GM10266 (cell line): ENCODE measurements at regions not wholly inside any gene's neighbourhood (a gene's known extent, or its start where the extent isn't known, plus 50 kb on each side); places are given as distances from the start of the nearest gene placed in this dataset.
"Not testable (repeated sequence)": the region's sequence is repeated elsewhere in the genome, so short reads cannot be mapped to it uniquely, and the experiment has no call there.

Experiments
- DNase-seq: peaks from one replicate; pipeline ENCODE4 v3.0.0; 2012; ENCODE audit errors: extremely low spot score
- TF ChIP-seq, protein P1 (sequence below): IDR thresholded peaks from 2 replicates; pipeline ENCODE4 v1.5.1; 2012; ENCODE audit warnings: mild to moderate bottlenecking, low read depth; ENCODE audit not compliant: control insufficient read depth, insufficient read depth; ENCODE audit errors: missing control alignments

GRCh38 chr10:62694537-62695126, 109.9 kb upstream of the ADO start:
- DNase-seq, result no peak
- TF ChIP-seq, protein P1, sequence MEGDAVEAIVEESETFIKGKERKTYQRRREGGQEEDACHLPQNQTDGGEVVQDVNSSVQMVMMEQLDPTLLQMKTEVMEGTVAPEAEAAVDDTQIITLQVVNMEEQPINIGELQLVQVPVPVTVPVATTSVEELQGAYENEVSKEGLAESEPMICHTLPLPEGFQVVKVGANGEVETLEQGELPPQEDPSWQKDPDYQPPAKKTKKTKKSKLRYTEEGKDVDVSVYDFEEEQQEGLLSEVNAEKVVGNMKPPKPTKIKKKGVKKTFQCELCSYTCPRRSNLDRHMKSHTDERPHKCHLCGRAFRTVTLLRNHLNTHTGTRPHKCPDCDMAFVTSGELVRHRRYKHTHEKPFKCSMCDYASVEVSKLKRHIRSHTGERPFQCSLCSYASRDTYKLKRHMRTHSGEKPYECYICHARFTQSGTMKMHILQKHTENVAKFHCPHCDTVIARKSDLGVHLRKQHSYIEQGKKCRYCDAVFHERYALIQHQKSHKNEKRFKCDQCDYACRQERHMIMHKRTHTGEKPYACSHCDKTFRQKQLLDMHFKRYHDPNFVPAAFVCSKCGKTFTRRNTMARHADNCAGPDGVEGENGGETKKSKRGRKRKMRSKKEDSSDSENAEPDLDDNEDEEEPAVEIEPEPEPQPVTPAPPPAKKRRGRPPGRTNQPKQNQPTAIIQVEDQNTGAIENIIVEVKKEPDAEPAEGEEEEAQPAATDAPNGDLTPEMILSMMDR, result no peak

DNA sequence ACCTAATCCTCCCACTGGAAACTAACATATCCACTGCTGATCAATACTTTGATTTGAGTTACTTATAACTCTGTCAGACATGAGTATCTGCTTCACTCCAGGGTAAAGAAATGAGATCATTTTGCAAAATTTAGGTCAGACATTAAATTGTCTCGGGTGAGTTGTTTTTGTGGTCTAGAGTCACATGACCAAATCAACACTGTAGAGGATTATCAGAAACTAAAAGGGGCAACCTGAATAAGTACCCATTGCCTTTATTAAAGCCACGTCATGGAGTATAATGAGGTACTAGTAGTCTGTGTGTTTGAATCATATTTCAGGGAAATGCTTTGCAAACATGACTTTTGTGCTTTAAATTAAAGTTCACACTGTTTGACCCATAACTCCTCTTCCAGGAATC, 107.7 kb upstream of the ADO start:
- TF ChIP-seq, protein P1, result no peak
- no peak for DNase-seq

DNA sequence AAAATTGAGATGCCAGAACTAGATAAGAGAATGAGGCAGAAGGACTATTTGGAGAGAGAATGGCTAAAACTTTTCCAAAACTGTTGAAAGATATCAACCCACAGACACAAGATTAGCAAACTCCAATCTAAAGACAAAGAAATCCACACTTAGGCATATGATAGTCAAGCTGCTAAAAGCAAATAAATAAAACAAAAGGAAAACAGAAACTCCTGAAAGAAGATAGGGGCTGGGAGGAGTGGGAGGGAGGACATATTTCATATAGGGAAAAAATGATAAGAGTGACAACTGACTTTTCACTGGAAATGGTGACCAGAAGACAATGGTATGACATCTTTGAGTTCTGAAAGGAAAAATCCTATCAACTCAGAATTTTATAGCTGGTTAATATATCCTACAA, 105.4 kb upstream of the ADO start:
- TF ChIP-seq, protein P1, result no peak
- DNase-seq, result no peak

- DNase-seq, result not testable (repeated sequence)
Measured at GRCh38 chr10:62704121-62704520, 100.4 kb upstream of the ADO start.

DNA sequence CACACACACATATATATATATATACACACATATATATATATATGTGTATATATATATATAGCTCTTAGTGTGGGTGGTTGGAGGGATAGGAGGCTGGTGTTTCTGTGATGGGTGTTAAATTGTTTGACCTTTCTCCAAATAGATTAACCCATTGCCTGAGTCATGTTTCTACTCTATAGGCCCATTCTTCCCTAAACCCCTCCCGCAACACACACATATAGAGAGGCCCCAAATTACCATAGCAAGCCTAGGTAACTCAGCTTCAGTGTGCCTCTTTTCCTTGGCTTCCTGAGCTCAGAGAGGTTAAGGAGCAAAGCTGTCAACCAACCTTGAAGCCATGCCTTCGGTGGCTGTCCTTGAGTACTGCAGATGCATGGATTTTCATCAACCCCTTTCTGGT, 98.7 kb upstream of the ADO start:
- TF ChIP-seq, protein P1, result no peak
- no peak for DNase-seq

DNA sequence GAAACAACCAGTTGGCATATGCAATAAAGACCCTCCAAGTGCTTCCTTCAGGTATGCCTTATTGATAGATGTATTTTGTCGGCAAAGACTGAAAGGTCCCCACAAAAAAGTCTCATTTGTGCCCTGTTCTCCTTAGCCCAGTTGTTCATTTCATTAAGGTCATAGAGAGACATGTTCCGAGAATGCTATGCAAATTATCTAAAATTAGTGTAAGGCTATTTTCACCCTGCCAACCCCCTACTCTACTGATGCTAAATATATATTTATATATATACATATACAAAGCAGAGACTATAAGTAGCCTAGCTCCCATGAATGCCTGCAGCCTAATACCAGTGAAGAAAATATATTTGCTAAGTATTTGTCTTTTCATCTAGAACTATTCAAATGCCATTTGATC, 96.7 kb upstream of the ADO start:
- TF ChIP-seq, protein P1, result no peak
- no peak for DNase-seq

- no peak for DNase-seq
- TF ChIP-seq, protein P1, result no peak
Measured at GRCh38 chr10:62708569-62708968, 96.0 kb upstream of the ADO start.

GRCh38 chr10:62709200-62709599, 95.3 kb upstream of the ADO start:
- DNase-seq, result no peak

More at GRCh38 chr10:62709200-62709599, 95.3 kb upstream of the ADO start:
- TF ChIP-seq, protein P1, result no peak
